ENCODE measurements at regions not wholly inside any gene's neighbourhood (a gene's known extent, or its start where the extent isn't known, plus 50 kb on each side); places are given as distances from the start of the nearest gene placed in this dataset.

GRCh38 chr7:159250471-159250870 is 105.8 kb upstream of the VIPR2 start:
- Histone ChIP-seq H3K4me3 (no peak overlapping the region), H3K36me3 (no peaks in the 10 kb centered on the region), H3K27ac (no peak overlapping the region), H3K9me3 (no peaks in the 10 kb centered on the region), H3K27me3 (peaks cover 0 to 8% (median 0%) of the 10 kb centered on the region in 4 donors), H3K4me1 (no peaks in the 10 kb centered on the region)
- no peak for TF ChIP-seq POLR2A (IDR thresholded peaks at IDR 0.05)
- no peak for TF ChIP-seq CTCF (IDR thresholded peaks at IDR 0.05)
- intact Hi-C loops (cut with DNase I) = no loop called here
- DNase-seq = no peak
- WGBS, 2 donors = 52 to 65% methylated on average over 1 of the region's 1 CpG

- intact Hi-C loops (cut with DNase I) = no loop called here
- WGBS, 2 donors = 56 to 67% methylated on average over 6 of the region's 6 CpGs
- Histone ChIP-seq H3K36me3 (no peaks in the 10 kb centered on the region), H3K27ac (no peak overlapping the region), H3K9me3 (no peaks in the 10 kb centered on the region), H3K4me3 (no peak overlapping the region), H3K4me1 (no peaks in the 10 kb centered on the region), H3K27me3 (peaks cover 0 to 1% (median 0%) of the 10 kb centered on the region in 4 donors)
- TF ChIP-seq POLR2A (IDR thresholded peaks at IDR 0.05) = no peak
- no peak for TF ChIP-seq CTCF (IDR thresholded peaks at IDR 0.05)
- no peak for DNase-seq
Measured at GRCh38 chr7:159249671-159250070, 105.0 kb upstream of the VIPR2 start.

- WGBS, 2 donors = 68 to 72% methylated on average over 2 of the region's 2 CpGs
- no peak for TF ChIP-seq CTCF (IDR thresholded peaks at IDR 0.05)
- no peak for TF ChIP-seq POLR2A (IDR thresholded peaks at IDR 0.05)
- no peaks in the 10 kb centered on the region for H3K36me3 ChIP-seq
- H3K4me3 ChIP-seq = no peak overlapping the region
- no peak overlapping the region for H3K27ac ChIP-seq
- intact Hi-C loops (cut with DNase I) = no loop called here
- H3K27me3 ChIP-seq = no peaks in the 10 kb centered on the region
- no peaks in the 10 kb centered on the region for H3K4me1 ChIP-seq
- H3K9me3 ChIP-seq = no peaks in the 10 kb centered on the region
- DNase-seq = no peak
Measured at GRCh38 chr7:159247910-159248309, 103.2 kb upstream of the VIPR2 start.

GRCh38 chr7:159246702-159247480 is 102.2 kb upstream of the VIPR2 start:
- Histone ChIP-seq H3K4me1 (no peaks in the 10 kb centered on the region), H3K36me3 (no peaks in the 10 kb centered on the region), H3K27me3 (no peaks in the 10 kb centered on the region), H3K4me3 (no peak overlapping the region), H3K9me3 (no peaks in the 10 kb centered on the region), H3K27ac (no peak overlapping the region)
- DNase-seq = no peak
- intact Hi-C loops (cut with DNase I) = no loop called here
- 18 to 28% methylated on average over 2 of the region's 2 CpGs for WGBS, 2 donors
- no peak for TF ChIP-seq CTCF (IDR thresholded peaks at IDR 0.05)
- TF ChIP-seq POLR2A (IDR thresholded peaks at IDR 0.05) = no peak

- no peak for TF ChIP-seq POLR2A (IDR thresholded peaks at IDR 0.05)
- TF ChIP-seq CTCF (IDR thresholded peaks at IDR 0.05) = no peak
- no peak overlapping the region for H3K4me3 ChIP-seq
- H3K36me3 ChIP-seq = no peaks in the 10 kb centered on the region
- WGBS, 2 donors = 74 to 82% methylated on average over 4 of the region's 4 CpGs
- no peak for DNase-seq
- H3K27me3 ChIP-seq = peaks cover 0 to 7% (median 0%) of the 10 kb centered on the region in 4 donors
- H3K27ac ChIP-seq = no peak overlapping the region
- H3K9me3 ChIP-seq = no peaks in the 10 kb centered on the region
- H3K4me1 ChIP-seq = no peaks in the 10 kb centered on the region
- intact Hi-C loops (cut with DNase I) = no loop called here
Measured at GRCh38 chr7:159240962-159241361, 96.3 kb upstream of the VIPR2 start.

Measured in esophagus squamous epithelium (tissue), 5 donors.